Sciatic nerve (tissue), 2 donors: ENCODE measurements at regions not wholly inside any gene's neighbourhood (a gene's known extent, or its start where the extent isn't known, plus 50 kb on each side); places are given as distances from the start of the nearest gene placed in this dataset.

Experiments
- ATAC-seq: fragments of 200-7000 bp; cut with Tn5 transposase; one replicate; pipeline ENCODE4 v1.9.1; 2020; ENCODE audit warnings: mild to moderate bottlenecking, moderate library complexity
- DNase-seq: peaks from one replicate; pipeline ENCODE4 v3.0.0-alpha.2; 2020; ENCODE audit warnings: low spot score
- intact Hi-C: fragments of 100-400 bp; cut with DNase I; formaldehyde crosslinking; loops from one replicate; pipeline ENCODE4 v1.14.2; 2022
- donor health status: DM: no; HTN: no; CAD: no.
- donor health status: DM: no; HTN: no; CAD: no.

GRCh38 chr17:77856551-77857305 lies 101.8 kb upstream of the TNRC6C start:
- DNase-seq (no peak), ATAC-seq (no peak)
- intact Hi-C loops: no loop called here

- ATAC-seq: no peak
- no peak for DNase-seq
- intact Hi-C loops: no loop called here
Measured at GRCh38 chr17:77857306-77857555, 101.3 kb upstream of the TNRC6C start.

- intact Hi-C loops: no loop called here
- DNase-seq: no peak
- ATAC-seq: no peak
Measured at GRCh38 chr17:77857613-77858012, 100.9 kb upstream of the TNRC6C start.

DNA sequence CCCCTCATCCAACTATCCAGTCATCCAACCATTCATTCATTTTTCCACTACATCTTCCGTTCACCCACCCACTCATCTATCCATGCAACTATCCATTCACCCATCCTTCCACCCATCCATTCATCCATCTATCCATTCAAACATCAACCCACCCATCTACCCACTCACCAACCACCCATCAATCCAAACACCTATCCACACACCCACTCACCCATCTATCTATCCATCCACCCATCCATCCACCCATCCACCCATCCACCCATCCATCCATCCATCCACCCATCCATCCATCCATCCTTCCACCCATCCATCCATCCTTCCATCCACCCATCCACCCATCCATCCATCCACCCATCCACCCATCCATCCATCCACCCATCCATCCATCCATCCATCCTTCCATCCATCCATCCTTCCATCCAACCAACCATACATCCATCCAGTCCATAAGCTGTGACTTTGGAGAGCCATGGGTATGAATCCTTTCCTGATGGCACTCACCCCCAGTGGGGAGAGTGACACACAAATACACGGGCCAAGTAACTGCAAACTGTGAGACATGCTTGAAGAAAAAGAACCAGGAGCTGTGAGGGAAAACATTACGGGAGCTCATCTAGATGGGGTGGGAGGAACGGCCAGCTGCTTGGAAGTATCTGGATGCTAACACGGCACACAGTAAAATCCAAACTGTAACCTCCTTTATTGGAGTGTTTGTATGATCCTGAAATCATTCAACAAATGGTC lies 100.0 kb upstream of the TNRC6C start:
- DNase-seq (no peak), ATAC-seq (no peak)
- intact Hi-C loops: no loop called here

DNA sequence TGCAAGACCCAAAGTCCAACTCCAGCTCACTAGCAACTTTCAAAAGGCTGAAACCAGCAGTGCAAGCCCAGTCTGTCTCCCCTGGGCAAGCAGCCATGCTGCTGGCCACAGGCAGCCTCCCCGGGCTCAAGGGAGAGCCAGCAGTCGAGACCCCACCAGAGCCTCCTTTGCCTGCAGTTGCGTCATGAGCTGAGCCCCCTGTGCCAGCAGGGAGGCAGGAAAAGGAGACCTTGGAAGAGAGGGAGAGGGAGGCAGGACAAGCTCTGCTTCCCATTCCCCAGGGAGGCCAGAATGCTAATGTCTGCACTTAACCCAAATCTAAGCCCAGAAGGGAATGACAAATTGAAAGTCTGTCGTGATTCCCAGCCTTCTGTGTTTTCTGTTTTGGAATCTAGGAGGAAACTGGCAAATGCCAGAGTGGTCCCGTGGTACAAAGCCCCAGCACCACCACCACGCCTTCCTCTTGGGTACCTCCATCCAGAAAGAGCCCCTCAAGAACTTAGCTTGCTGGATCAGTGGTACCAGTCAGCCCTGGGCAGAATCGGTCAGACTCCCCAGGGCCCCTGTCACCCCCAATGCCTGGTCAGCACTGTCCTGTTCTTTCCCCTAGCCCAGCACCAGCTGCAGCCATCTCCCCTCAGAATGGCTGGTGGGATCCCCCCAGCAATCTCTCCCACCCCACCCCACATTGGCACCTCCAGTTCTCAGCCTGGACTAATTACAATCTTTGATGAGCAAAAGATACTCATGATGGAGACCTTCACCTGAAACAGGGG lies 99.3 kb upstream of the TNRC6C start:
- intact Hi-C loops: no loop called here
- DNase-seq: no peak
- no peak for ATAC-seq

- DNase-seq: no peak
- intact Hi-C loops: no loop called here
- no peak for ATAC-seq
Measured at GRCh38 chr17:77861133-77861695, 97.3 kb upstream of the TNRC6C start.

- DNase-seq: no peak
- intact Hi-C loops: no loop called here
- no peak for ATAC-seq
Measured at GRCh38 chr17:77861981-77862645, 96.4 kb upstream of the TNRC6C start.

DNA sequence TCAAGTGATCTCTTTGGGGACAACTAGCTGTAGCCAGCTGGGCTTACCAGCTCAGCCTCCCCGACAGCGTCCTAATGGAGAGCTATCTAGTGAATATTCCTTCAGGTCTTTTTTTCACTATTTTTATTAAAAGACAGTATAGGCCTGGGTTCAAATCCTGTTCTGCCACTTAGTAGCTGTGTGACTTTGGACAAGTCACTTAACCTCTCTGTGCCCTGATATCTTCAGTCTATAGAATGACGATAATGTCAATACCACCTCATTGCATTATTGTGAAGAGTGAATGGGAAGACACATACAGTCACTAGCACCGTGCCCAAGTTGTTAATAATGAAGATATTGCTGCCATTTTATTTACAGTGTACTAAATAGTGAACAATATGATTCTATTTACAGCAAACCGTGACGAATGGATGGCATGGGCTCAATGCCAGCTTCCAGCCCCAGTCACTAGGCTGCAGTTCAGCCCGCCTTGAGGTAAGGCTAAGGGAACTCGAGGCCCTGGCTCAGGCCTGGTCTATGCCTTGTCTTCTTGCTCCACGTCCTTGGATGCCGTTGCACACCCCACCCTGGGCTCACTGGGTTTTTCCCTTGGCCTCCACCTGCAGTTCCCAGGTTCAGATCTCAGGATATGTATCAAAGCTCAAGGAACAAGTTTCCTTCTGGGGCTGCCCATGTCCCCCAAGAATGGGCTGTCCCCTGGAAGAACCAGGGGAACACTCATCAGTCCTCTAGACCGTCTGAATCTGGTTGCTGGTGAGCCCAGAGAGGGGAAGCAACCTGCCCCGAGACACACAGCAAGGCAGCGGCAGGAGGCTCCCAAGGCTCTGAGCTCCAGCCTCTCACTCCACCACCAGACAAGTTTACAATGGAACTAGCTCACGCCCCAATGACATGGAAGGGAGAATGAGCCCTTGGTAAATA lies 95.4 kb upstream of the TNRC6C start:
- no peak for DNase-seq

DNA sequence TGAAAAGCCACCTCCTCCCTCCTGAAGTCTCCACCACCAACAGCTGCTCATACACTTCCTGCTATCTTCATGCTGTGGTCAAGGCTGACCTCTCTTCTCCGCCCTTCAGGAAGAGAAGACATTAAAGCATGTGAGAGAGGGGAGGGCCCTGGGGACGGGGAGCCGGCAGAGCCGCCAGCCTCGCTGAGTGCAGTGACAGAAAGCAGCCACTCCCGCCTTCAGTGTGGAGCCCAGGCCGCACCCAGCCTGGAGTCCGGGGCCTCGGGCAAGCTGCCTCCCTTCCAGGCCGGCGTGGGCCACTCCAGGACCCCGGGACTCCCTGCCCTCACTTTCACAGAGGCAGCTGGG lies 94.7 kb upstream of the TNRC6C start:
- DNase-seq (no peak), ATAC-seq (peak; percentile 72)
- intact Hi-C loops: no loop called here

More for the DNA sequence above, 95.4 kb upstream of the TNRC6C start:
- ATAC-seq: no peak
- intact Hi-C loops: no loop called here

- intact Hi-C loops: no loop called here
- ATAC-seq: peak; percentile 43
- no peak for DNase-seq
Measured at GRCh38 chr17:77864234-77865111, 94.0 kb upstream of the TNRC6C start.

GRCh38 chr17:77865112-77865611 lies 93.3 kb upstream of the TNRC6C start:
- DNase-seq (no peak), ATAC-seq (peak; percentile 60)
- intact Hi-C loops: no loop called here

DNA sequence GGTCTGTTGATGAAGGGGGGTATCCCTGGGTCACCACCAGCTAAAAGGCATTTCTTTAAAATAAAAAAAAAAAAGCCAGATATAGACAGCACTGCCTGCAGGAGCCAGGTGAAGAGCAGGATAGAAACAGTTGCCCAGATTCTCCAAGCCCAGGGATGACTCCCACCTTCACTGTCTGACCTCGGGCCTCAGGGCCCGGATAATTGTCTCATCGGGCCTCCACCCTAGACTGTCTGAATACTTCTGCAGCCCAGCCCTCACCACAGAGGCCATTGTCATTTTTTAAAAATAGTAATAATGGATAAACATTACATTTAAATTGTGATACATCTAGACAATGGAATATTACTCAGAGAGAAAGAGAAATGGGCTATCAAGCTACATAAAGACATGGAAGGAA lies 92.8 kb upstream of the TNRC6C start:
- intact Hi-C loops: no loop called here
- no peak for DNase-seq
- ATAC-seq: no peak

DNA sequence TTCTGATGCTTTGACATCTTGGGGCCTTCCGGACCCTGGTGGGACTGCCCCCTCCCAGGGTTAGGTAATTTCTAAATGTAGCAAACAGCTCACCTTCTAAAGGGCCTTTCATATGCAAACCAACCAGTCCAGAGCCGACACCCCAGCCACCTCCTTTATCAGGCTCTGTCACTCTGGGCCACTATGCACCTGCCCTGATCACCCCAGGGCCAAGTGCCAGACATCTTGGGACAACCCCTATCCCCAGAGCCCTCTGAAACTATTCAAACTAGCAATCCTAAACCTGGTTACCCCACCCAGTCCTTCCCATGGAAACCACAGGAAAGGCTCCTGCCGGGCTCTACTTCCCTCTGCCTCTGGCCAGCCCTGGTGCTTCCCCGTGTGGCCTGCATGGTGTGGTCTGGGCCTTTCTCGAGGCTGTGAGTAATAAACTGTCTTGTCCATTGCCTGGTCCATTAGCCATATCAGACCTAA lies 91.2 kb upstream of the TNRC6C start:
- DNase-seq (peak; percentile 27), ATAC-seq (no peak)
- intact Hi-C loops: no loop called here

GRCh38 chr17:77867976-77868713 lies 90.4 kb upstream of the TNRC6C start:
- DNase-seq: peak; percentile 53
- ATAC-seq: no peak
- intact Hi-C loops: no loop called here

- ATAC-seq (no peak), DNase-seq (peak; percentile 48)
- intact Hi-C loops: no loop called here
Measured at GRCh38 chr17:77869041-77869599, 89.4 kb upstream of the TNRC6C start.

GRCh38 chr17:77869665-77870132 lies 88.8 kb upstream of the TNRC6C start:
- intact Hi-C loops: no loop called here
- no peak for ATAC-seq
- no peak for DNase-seq
